Stomach (tissue), 4 donors: ENCODE measurements at regions not wholly inside any gene's neighbourhood (a gene's known extent, or its start where the extent isn't known, plus 50 kb on each side); places are given as distances from the start of the nearest gene placed in this dataset.

Experiments
- POLR2AphosphoS5 ChIP-seq, 3 donors: sonication (generic); formaldehyde crosslinking; IDR thresholded peaks; one replicate each; pipeline ENCODE4 v1.6.1; 2016; ENCODE audit warnings: antibody characterized with exemption in 3 of 3
- TF ChIP-seq, protein P1 (sequence below), 7 experiments: fragments of 450-650 bp in 4 of 7; fragments of 200-600 bp in 3 of 7; sonication (generic) in 3 of 7; IDR thresholded peaks; one replicate each; pipeline ENCODE4 v1.5.1; 2016 to 2019; ENCODE audit warnings: antibody characterized with exemption in 7 of 7, control low read depth in 2 of 7, mild to moderate bottlenecking in 1 of 7

DNA sequence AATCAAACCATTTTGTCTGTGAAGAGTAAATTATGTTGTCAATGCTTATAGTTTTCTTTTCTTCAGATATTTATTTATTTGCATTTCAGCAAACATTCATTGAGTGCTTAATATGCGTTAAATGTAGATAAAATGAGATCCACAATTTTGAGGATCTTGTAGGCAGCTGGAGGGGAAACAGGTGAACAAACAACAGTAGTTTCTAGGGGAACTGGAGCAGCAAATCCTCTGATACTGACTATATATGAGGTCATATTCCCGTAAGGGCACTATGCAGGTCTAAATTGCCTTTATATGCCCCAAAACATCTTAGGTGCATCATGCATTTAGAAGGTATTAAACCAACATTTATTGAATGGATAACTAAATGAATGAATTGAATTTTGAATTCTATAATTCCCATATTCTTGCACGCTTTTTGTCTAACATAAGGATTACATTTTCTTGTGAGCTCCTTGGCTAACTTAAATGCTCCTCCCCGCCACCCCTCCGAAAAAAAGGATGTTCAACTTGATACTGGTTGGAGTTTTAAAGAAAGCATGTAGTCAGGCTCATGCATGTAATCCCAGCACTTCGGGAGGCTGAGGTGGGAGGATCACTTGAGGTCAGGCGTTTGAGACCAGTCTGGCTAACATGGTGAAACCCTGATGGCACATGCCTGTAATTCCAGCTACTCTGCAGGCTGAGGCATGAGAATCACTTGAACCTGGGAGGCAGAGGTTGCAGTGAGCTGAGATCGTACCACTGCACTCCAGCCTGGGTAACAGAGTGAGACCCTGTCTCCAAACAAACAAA is 299.8 kb downstream of the TMEM38B start:
- TF ChIP-seq, protein P1, sequence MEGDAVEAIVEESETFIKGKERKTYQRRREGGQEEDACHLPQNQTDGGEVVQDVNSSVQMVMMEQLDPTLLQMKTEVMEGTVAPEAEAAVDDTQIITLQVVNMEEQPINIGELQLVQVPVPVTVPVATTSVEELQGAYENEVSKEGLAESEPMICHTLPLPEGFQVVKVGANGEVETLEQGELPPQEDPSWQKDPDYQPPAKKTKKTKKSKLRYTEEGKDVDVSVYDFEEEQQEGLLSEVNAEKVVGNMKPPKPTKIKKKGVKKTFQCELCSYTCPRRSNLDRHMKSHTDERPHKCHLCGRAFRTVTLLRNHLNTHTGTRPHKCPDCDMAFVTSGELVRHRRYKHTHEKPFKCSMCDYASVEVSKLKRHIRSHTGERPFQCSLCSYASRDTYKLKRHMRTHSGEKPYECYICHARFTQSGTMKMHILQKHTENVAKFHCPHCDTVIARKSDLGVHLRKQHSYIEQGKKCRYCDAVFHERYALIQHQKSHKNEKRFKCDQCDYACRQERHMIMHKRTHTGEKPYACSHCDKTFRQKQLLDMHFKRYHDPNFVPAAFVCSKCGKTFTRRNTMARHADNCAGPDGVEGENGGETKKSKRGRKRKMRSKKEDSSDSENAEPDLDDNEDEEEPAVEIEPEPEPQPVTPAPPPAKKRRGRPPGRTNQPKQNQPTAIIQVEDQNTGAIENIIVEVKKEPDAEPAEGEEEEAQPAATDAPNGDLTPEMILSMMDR (IDR thresholded peaks at IDR 0.05): no peak
- no peak for TF ChIP-seq POLR2AphosphoS5 (IDR thresholded peaks at IDR 0.05)
